Testis (tissue), 2 donors: ENCODE measurements at regions not wholly inside any gene's neighbourhood (a gene's known extent, or its start where the extent isn't known, plus 50 kb on each side); places are given as distances from the start of the nearest gene placed in this dataset.

Experiments used
- DNase-seq: peaks from one replicate; pipeline ENCODE4 v3.0.0-alpha.2; 2019
- H3K27ac ChIP-seq, 2 donors: fragments of 200-600 bp; sonication (generic); one replicate each; pipeline ENCODE4 v1.5.1; 2019
- H3K27me3 ChIP-seq: fragments of 200-600 bp; sonication (generic); one replicate; pipeline ENCODE4 v1.5.1; 2019
- H3K36me3 ChIP-seq: fragments of 200-600 bp; sonication (generic); one replicate; pipeline ENCODE4 v1.5.1; 2017; ENCODE audit warnings: low read depth; ENCODE audit errors: missing control alignments
- H3K4me1 ChIP-seq: fragments of 200-600 bp; sonication (generic); one replicate; pipeline ENCODE4 v1.5.1; 2019
- H3K4me3 ChIP-seq, 2 donors: fragments of 200-600 bp; sonication (generic); one replicate each; pipeline ENCODE4 v1.5.1; 2017 to 2019
- H3K9me3 ChIP-seq: fragments of 200-600 bp; sonication (generic); one replicate; pipeline ENCODE4 v1.5.1; 2017
- POLR2A ChIP-seq: fragments of 450-650 bp; IDR thresholded peaks from one replicate; pipeline ENCODE4 v1.6.1; 2017; ENCODE audit warnings: antibody characterized with exemption, mild to moderate bottlenecking, moderate library complexity
- WGBS, 2 donors: methylation state at CpG; one replicate each; pipeline ENCODE4 v1.1.5; 2018; 5-methylcytosine and 5-hydroxymethylcytosine counted together
- intact Hi-C: fragments of 100-400 bp; cut with DNase I; formaldehyde crosslinking; loops from one replicate; pipeline ENCODE4 v1.15.1; 2023; ENCODE audit warnings: low total_unique reads
- TF ChIP-seq, protein P1 (sequence below), 3 experiments: fragments of 450-650 bp in 2 of 3; fragments of 200-600 bp in 1 of 3; sonication (generic) in 1 of 3; IDR thresholded peaks; one replicate each; pipeline ENCODE4 v1.5.1; 2016 to 2019; ENCODE audit warnings: antibody characterized with exemption in 3 of 3, mild to moderate bottlenecking in 2 of 3, moderate library complexity in 1 of 3

DNA sequence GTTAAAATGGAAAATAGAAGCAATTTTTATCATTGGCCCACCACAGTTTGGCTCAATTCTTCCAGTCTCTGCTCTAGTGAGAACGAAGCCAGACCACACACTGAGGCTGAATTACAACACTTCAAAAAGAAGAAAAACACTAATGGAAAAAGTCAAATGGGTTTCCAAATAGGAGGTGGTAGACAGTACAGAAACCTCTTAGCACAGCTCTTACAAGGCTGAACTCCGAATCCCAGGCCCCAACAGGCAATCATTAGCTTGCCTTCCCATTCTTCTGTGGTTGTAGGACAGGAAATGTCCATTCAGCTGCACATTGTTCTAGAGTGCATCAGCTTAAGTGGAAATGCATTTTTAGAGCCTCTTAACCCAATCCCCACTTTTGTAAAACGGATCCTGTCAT is 115.1 kb upstream of the MEOX2 start:
- Histone ChIP-seq H3K36me3 (no peaks in the 10 kb centered on the region), H3K4me1 (no peaks in the 10 kb centered on the region), H3K9me3 (no peaks in the 10 kb centered on the region), H3K4me3 (no peak overlapping the region), H3K27me3 (no peaks in the 10 kb centered on the region), H3K27ac (peak overlapping the region in 1 of 2 donors; percentile 71)
- DNase-seq: peak; percentile 70
- TF ChIP-seq, protein P1, sequence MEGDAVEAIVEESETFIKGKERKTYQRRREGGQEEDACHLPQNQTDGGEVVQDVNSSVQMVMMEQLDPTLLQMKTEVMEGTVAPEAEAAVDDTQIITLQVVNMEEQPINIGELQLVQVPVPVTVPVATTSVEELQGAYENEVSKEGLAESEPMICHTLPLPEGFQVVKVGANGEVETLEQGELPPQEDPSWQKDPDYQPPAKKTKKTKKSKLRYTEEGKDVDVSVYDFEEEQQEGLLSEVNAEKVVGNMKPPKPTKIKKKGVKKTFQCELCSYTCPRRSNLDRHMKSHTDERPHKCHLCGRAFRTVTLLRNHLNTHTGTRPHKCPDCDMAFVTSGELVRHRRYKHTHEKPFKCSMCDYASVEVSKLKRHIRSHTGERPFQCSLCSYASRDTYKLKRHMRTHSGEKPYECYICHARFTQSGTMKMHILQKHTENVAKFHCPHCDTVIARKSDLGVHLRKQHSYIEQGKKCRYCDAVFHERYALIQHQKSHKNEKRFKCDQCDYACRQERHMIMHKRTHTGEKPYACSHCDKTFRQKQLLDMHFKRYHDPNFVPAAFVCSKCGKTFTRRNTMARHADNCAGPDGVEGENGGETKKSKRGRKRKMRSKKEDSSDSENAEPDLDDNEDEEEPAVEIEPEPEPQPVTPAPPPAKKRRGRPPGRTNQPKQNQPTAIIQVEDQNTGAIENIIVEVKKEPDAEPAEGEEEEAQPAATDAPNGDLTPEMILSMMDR (IDR thresholded peaks at IDR 0.05): no peak
- TF ChIP-seq POLR2A: no peak
- 34 to 54% methylated on average over 3 of the region's 3 CpGs for WGBS, 2 donors
- intact Hi-C loops: no loop called here

DNA sequence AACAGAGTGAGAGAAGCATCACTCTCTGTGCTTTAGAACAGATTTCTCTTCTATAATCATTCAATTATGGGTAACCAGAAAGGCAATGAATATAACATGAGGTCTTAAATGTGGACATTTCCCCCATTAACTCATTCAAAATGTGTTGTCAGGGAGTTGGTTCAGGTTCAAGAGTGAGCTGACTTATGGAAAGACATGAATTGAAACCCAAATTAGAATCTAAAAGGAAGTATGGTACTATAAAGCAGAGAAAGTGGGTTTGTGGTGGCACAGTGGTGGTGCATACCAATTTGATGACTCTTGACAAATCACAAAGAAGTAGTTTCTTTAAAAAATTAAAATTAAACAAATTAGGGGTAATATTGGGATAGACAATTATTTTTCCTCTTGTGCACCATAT is 114.6 kb upstream of the MEOX2 start:
- peak overlapping the region in 1 of 2 donors; percentile 71 for H3K27ac ChIP-seq
- TF ChIP-seq POLR2A: no peak
- TF ChIP-seq, protein P1 (IDR thresholded peaks at IDR 0.05): no peak

DNA sequence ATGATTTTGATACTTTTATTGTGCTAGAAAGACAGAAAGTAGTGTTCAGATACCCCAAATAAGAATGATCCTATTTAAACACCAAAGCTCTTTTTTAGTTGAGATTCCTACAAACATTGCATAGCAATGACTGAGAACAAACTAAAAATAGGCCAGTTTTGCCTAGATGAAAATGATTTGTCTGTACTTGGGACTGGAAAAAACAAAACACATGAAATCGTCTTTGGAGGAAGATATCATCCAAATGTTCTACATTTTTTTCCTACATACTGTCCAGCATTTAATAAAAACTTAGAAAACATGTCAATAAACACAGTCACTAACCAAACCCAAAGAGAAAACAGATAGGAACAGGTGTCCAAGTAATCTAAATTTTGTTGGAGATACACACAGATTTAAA is 111.6 kb upstream of the MEOX2 start:
- whole genome bisulfite sequencing, 2 donors: 38 to 39% methylated on average over 1 of the region's 1 CpG
- Histone ChIP-seq H3K4me3 (no peak overlapping the region), H3K9me3 (no peaks in the 10 kb centered on the region), H3K4me1 (no peaks in the 10 kb centered on the region), H3K27me3 (no peaks in the 10 kb centered on the region), H3K36me3 (no peaks in the 10 kb centered on the region), H3K27ac (peak overlapping the region in 1 of 2 donors; percentile 58)
- intact Hi-C loops: no loop called here
- DNase-seq: no peak
- TF ChIP-seq, protein P1 (IDR thresholded peaks at IDR 0.05): no peak
- TF ChIP-seq POLR2A: no peak

More for the DNA sequence above, 114.6 kb upstream of the MEOX2 start:
- H3K4me1 ChIP-seq: no peaks in the 10 kb centered on the region
- no peaks in the 10 kb centered on the region for H3K9me3 ChIP-seq
- DNase-seq: no peak
- H3K27me3 ChIP-seq: no peaks in the 10 kb centered on the region
- intact Hi-C loops: no loop called here
- H3K36me3 ChIP-seq: no peaks in the 10 kb centered on the region
- no peak overlapping the region for H3K4me3 ChIP-seq

DNA sequence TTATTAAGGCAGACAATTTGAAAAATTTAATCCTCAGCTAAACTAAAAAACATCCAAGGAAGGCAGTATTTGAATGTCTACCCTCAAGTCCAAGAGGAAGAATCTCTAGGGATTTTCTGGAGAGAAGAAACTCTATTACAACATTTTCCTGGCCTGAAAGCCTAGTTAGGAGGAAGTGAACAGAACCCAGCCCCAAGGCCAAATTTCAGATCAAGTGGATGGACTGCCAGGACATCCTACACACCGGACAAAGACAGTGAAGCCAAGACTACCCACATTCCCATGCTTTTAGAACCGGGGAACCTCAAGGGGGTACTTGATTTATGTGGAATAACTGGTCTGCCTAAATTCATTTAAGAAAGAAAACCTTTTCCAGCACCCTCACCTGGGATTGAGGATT is 108.9 kb upstream of the MEOX2 start:
- Histone ChIP-seq H3K27me3 (no peaks in the 10 kb centered on the region), H3K9me3 (no peaks in the 10 kb centered on the region), H3K36me3 (no peaks in the 10 kb centered on the region), H3K4me1 (no peaks in the 10 kb centered on the region), H3K4me3 (no peak overlapping the region), H3K27ac (no peak overlapping the region)
- whole genome bisulfite sequencing, 2 donors: 54 to 55% methylated on average over 2 of the region's 2 CpGs
- TF ChIP-seq POLR2A: no peak
- TF ChIP-seq, protein P1 (IDR thresholded peaks at IDR 0.05): no peak
- intact Hi-C loops: no loop called here
- DNase-seq: no peak

DNA sequence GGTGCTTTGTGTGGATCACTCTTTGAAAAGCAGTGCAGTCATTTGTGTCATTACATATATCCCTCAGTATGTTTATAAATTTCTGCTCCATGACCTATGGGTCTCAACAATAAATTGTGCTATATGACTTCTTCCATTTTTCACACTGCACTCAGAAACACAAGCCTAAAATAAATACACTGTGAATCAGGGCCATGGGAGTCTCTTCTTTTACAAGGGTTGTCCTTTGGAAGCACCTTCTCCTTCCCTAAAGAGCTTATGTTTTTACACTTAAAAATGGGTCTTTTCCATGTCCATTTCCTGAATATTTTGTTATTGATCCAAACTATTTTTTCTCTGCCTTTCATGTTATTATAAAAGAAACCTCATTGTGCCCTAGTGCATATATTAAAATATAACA is 108.3 kb upstream of the MEOX2 start:
- no peak for TF ChIP-seq POLR2A
- TF ChIP-seq, protein P1 (IDR thresholded peaks at IDR 0.05): no peak
- intact Hi-C loops: no loop called here
- no peaks in the 10 kb centered on the region for H3K4me1 ChIP-seq
- H3K9me3 ChIP-seq: no peaks in the 10 kb centered on the region
- H3K27ac ChIP-seq: no peak overlapping the region
- no peak for DNase-seq
- H3K4me3 ChIP-seq: no peak overlapping the region
- no peaks in the 10 kb centered on the region for H3K36me3 ChIP-seq
- no peaks in the 10 kb centered on the region for H3K27me3 ChIP-seq
